HCT116 (cell line): ENCODE measurements at regions not wholly inside any gene's neighbourhood (a gene's known extent, or its start where the extent isn't known, plus 50 kb on each side); places are given as distances from the start of the nearest gene placed in this dataset.

Experiments used
- ATAC-seq: fragments of 200-7000 bp; cut with Tn5 transposase; 2 replicates; pipeline ENCODE4 v1.9.1; 2020; ENCODE audit warnings: mild to moderate bottlenecking, moderate library complexity
- BruUV-seq: library from RNA; stranded (reverse); fragments of 400-500 nt; replicated peaks from 2 replicates; lab custom pipeline; 2021; lab: Mats Ljungman, UMichigan
- CTCF ChIA-PET: fragments of 300-600 bp; sonication (Branson Sonifier 250); formaldehyde crosslinking; loops from one replicate; lab custom pipeline; 2021; ENCODE audit warnings: antibody characterized with exemption; lab: Charles Lee
- POLR2A ChIA-PET: fragments of 300-600, 350-600 bp; sonication (Branson Sonifier 250); formaldehyde crosslinking; loops from one replicate; lab custom pipeline; 2021; ENCODE audit warnings: antibody characterized with exemption; lab: Charles Lee
- RAD21 ChIA-PET, 2 experiments: fragments of 300-600 bp; sonication (Branson Sonifier 250); formaldehyde crosslinking; loops; one replicate each; lab custom pipeline; 2023; ENCODE audit warnings: low total read pairs in 2 of 2; ENCODE audit not compliant: uncharacterized antibody in 2 of 2, unreplicated experiment in 2 of 2, low non-redundant PET in 1 of 2; lab: Charles Lee
- DNase-seq: peaks from one replicate; pipeline ENCODE4 v3.0.0-alpha.2; 2010; ENCODE audit warnings: low read depth, low spot score
- H2AFZ ChIP-seq: fragments of 200-600 bp; shearing (Covaris generic), sonication (generic); 2 replicates; pipeline ENCODE4 v1.6.1; 2017; ENCODE audit warnings: low read depth, mixed run types, mixed read lengths, antibody characterized with exemption, low read length; ENCODE audit not compliant: poor library complexity, severe bottlenecking
- H3K27ac ChIP-seq: 2 replicates; pipeline ENCODE4 v1.5.1; 2012; ENCODE audit warnings: low read depth, low read length
- H3K27me3 ChIP-seq: fragments of 200-600 bp; sonication (generic); 2 replicates; pipeline ENCODE4 v1.6.1; 2016; ENCODE audit warnings: mixed run types, low read length, mixed read lengths; ENCODE audit not compliant: insufficient read depth
- H3K36me3 ChIP-seq, 2 experiments: fragments of 200-500 bp in 1 of 2; fragments of 200-600 bp in 1 of 2; sonication (Bioruptor generic) in 1 of 2; sonication (generic) in 1 of 2; 2 replicates each; pipeline versions ENCODE4 v1.5.1 to v1.6.1; 2014 to 2016; ENCODE audit warnings: low read length in 2 of 2, inconsistent platforms in 1 of 2, mixed read lengths in 1 of 2, mixed run types in 1 of 2; ENCODE audit not compliant: insufficient read depth in 2 of 2, control insufficient read depth in 1 of 2
- H3K4me1 ChIP-seq, 2 experiments: fragments of 200-600 bp in 1 of 2; sonication (generic) in 1 of 2; 2 replicates each; pipeline versions ENCODE4 v1.5.1 to v1.6.1; 2012 to 2017; ENCODE audit warnings: low read length in 2 of 2, inconsistent platforms in 1 of 2, mild to moderate bottlenecking in 1 of 2, mixed read lengths in 1 of 2, mixed run types in 1 of 2, moderate library complexity in 1 of 2; ENCODE audit not compliant: insufficient read depth in 2 of 2, control insufficient read depth in 1 of 2
- H3K4me2 ChIP-seq: fragments of 200-600 bp; sonication (generic); 2 replicates; pipeline ENCODE4 v1.6.1; 2017; ENCODE audit warnings: mixed run types, low read length, mixed read lengths
- H3K4me3 ChIP-seq, 2 experiments: fragments of 200-600 bp in 1 of 2; sonication (generic) in 1 of 2; replicated peaks in 1 of 2; 2 replicates each; pipeline ENCODE4 v1.5.1; 2011 to 2016; ENCODE audit warnings: low read length in 2 of 2, control low read depth in 1 of 2, low read depth in 1 of 2, mild to moderate bottlenecking in 1 of 2, mixed read lengths in 1 of 2, mixed run types in 1 of 2
- H3K79me2 ChIP-seq: fragments of 200-600 bp; sonication (generic); 2 replicates; pipeline ENCODE4 v1.6.1; 2017; ENCODE audit warnings: mild to moderate bottlenecking, mixed run types, low read length, moderate library complexity, mixed read lengths; ENCODE audit not compliant: insufficient read depth
- H3K9ac ChIP-seq: fragments of 200-600 bp; sonication (generic); 2 replicates; pipeline ENCODE4 v1.6.1; 2016; ENCODE audit warnings: low read length, mixed read lengths
- H3K9me2 ChIP-seq: fragments of 200-600 bp; sonication (generic), shearing (Covaris generic); 2 replicates; pipeline ENCODE4 v1.6.1; 2017; ENCODE audit warnings: mixed run types, mild to moderate bottlenecking, moderate library complexity; ENCODE audit not compliant: insufficient read depth
- H3K9me3 ChIP-seq, 2 experiments: fragments of 200-500 bp in 1 of 2; fragments of 200-600 bp in 1 of 2; sonication (Bioruptor generic) in 1 of 2; sonication (generic) in 1 of 2; 2 replicates each; pipeline ENCODE4 v1.6.1; 2014 to 2017; ENCODE audit warnings: low read length in 2 of 2, mixed read lengths in 2 of 2, inconsistent platforms in 1 of 2, low read depth in 1 of 2, mild to moderate bottlenecking in 1 of 2, mixed run types in 1 of 2, moderate library complexity in 1 of 2; ENCODE audit not compliant: control insufficient read depth in 1 of 2, insufficient read depth in 1 of 2
- H4K20me1 ChIP-seq: fragments of 200-600 bp; sonication (generic), shearing (Covaris generic); 2 replicates; pipeline ENCODE4 v1.6.1; 2017; ENCODE audit warnings: mixed run types, mild to moderate bottlenecking, moderate library complexity; ENCODE audit not compliant: insufficient read depth
- CBX3 ChIP-seq: IDR thresholded peaks from 2 replicates; pipeline ENCODE4 v1.6.1; 2012; ENCODE audit warnings: low read depth
- EGR1 ChIP-seq: IDR thresholded peaks from 2 replicates; pipeline ENCODE4 v1.6.1; 2012; ENCODE audit warnings: low read depth
- ELF1 ChIP-seq: IDR thresholded peaks from 2 replicates; pipeline ENCODE4 v1.6.1; 2012; ENCODE audit warnings: low read depth, borderline replicate concordance
- JUND ChIP-seq: IDR thresholded peaks from 2 replicates; pipeline ENCODE4 v1.6.1; 2012
- POLR2A ChIP-seq: IDR thresholded peaks from 2 replicates; pipeline ENCODE4 v1.7.0; 2011; ENCODE audit warnings: borderline replicate concordance; ENCODE audit not compliant: insufficient read depth, insufficient read length; ENCODE audit errors: extremely low read depth
- POLR2AphosphoS5 ChIP-seq: IDR thresholded peaks from 2 replicates; pipeline ENCODE4 v1.6.1; 2011; ENCODE audit warnings: mild to moderate bottlenecking, low read depth, low read length, moderate library complexity
- RAD21 ChIP-seq: IDR thresholded peaks from 2 replicates; pipeline ENCODE4 v1.6.1; 2012; ENCODE audit warnings: low read depth, mild to moderate bottlenecking
- SP1 ChIP-seq: IDR thresholded peaks from 2 replicates; pipeline ENCODE4 v1.6.1; 2012; ENCODE audit warnings: low read depth
- TCF7L2 ChIP-seq: IDR thresholded peaks from 2 replicates; pipeline ENCODE4 v1.7.0; 2011; ENCODE audit warnings: borderline replicate concordance, inconsistent platforms; ENCODE audit not compliant: insufficient read depth, insufficient read length; ENCODE audit errors: extremely low read depth
- YY1 ChIP-seq: IDR thresholded peaks from 2 replicates; pipeline ENCODE4 v1.6.1; 2011; ENCODE audit warnings: low read length, low read depth, moderate library complexity, mild to moderate bottlenecking; ENCODE audit not compliant: insufficient replicate concordance; ENCODE audit errors: extremely low read depth
- ZFX ChIP-seq: fragments of 450-650 bp; IDR thresholded peaks from 2 replicates; pipeline ENCODE4 v1.6.1; 2017
- intact Hi-C: fragments of 100-400 bp; cut with micrococcal nuclease; formaldehyde crosslinking; loops from 2 replicates; pipeline ENCODE4 v1.10.0; 2022
- TF ChIP-seq, protein P1 (sequence below): IDR thresholded peaks from 2 replicates; pipeline ENCODE4 v1.6.1; 2012
- TF ChIP-seq, protein P2 (sequence below): IDR thresholded peaks from 2 replicates; pipeline ENCODE4 v1.6.1; 2012
- TF ChIP-seq, protein P3 (sequence below), 3 experiments: fragments of 200-600 bp in 1 of 3; sonication (generic) in 1 of 3; IDR thresholded peaks in 2 of 3; conservative IDR thresholded peaks in 1 of 3; 2 replicates each; pipeline ENCODE4 v1.5.1; 2012 to 2017; ENCODE audit warnings: low read depth in 2 of 3, low read length in 2 of 3, antibody characterized with exemption in 1 of 3, borderline replicate concordance in 1 of 3, control low read depth in 1 of 3, mild to moderate bottlenecking in 1 of 3, mixed read lengths in 1 of 3, mixed run types in 1 of 3, moderate library complexity in 1 of 3; ENCODE audit not compliant: insufficient read depth in 1 of 3

DNA sequence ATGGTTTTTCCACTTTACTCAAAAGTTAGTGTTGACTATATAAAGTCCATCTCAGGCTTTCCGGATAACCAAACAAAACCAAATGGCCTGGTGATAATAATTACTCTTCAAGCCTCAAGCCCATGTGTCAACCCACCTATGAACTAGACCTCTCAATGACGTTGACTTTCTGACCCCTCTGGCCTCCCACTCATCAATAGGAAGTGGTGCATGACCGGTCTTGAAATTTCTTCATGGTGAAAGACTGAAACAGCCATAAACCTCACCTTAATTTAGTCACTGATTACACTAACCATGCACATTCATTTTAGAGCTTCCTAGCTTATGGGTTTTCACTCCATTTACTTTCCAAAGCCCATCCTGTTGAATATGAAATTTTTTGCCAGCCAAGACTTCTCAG is 276.0 kb downstream of the KLHL13 start:
- H2AFZ ChIP-seq, result no peak overlapping the region
- no peak overlapping the region for H3K9ac ChIP-seq
- ATAC-seq (no peak), DNase-seq (no peak)
- no peak overlapping the region for H3K4me3 ChIP-seq
- no peak overlapping the region for H3K4me2 ChIP-seq
- no peaks in the 10 kb centered on the region for H4K20me1 ChIP-seq
- no peaks in the 10 kb centered on the region for H3K27me3 ChIP-seq
- no peaks in the 10 kb centered on the region for H3K9me3 ChIP-seq
- ChIA-PET POLR2A (interaction anchor here (0.7 kb wide), 1 partner anchor 32 kb away, joined by 5 read pairs; no protein-coding TSS in a partner anchor), RAD21 (no interaction called here), CTCF (no interaction called here)
- H3K36me3 ChIP-seq, result no peaks in the 10 kb centered on the region
- intact Hi-C loops, result no loop called here
- H3K79me2 ChIP-seq, result no peaks in the 10 kb centered on the region
- H3K27ac ChIP-seq, result no peak overlapping the region
- TF ChIP-seq SP1 (no peak), POLR2A (no peak), ZFX (no peak), YY1 (no peak), ELF1 (no peak), CBX3 (no peak), JUND (no peak), TCF7L2 (no peak), POLR2AphosphoS5 (no peak), EGR1 (no peak), RAD21 (no peak)
- TF ChIP-seq, protein P1, sequence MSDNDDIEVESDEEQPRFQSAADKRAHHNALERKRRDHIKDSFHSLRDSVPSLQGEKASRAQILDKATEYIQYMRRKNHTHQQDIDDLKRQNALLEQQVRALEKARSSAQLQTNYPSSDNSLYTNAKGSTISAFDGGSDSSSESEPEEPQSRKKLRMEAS, result no peak
- TF ChIP-seq, protein P2, sequence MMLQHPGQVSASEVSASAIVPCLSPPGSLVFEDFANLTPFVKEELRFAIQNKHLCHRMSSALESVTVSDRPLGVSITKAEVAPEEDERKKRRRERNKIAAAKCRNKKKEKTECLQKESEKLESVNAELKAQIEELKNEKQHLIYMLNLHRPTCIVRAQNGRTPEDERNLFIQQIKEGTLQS, result no peak
- TF ChIP-seq, protein P3, sequence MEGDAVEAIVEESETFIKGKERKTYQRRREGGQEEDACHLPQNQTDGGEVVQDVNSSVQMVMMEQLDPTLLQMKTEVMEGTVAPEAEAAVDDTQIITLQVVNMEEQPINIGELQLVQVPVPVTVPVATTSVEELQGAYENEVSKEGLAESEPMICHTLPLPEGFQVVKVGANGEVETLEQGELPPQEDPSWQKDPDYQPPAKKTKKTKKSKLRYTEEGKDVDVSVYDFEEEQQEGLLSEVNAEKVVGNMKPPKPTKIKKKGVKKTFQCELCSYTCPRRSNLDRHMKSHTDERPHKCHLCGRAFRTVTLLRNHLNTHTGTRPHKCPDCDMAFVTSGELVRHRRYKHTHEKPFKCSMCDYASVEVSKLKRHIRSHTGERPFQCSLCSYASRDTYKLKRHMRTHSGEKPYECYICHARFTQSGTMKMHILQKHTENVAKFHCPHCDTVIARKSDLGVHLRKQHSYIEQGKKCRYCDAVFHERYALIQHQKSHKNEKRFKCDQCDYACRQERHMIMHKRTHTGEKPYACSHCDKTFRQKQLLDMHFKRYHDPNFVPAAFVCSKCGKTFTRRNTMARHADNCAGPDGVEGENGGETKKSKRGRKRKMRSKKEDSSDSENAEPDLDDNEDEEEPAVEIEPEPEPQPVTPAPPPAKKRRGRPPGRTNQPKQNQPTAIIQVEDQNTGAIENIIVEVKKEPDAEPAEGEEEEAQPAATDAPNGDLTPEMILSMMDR (IDR thresholded peaks at IDR 0.05 in 2 of 3, conservative IDR thresholded peaks at IDR 0.05 in 1 of 3; ENCODE audit: borderline replicate concordance in 1 of 3, insufficient read depth in 1 of 3, low read depth in 2 of 3, low read length in 2 of 3), result no peak
- no peaks in the 10 kb centered on the region for H3K9me2 ChIP-seq
- H3K4me1 ChIP-seq, result no peaks in the 10 kb centered on the region
- BruUV-seq, result no TSS peak
